ENCODE measurements at regions not wholly inside any gene's neighbourhood (a gene's known extent, or its start where the extent isn't known, plus 50 kb on each side); places are given as distances from the start of the nearest gene placed in this dataset.

DNA sequence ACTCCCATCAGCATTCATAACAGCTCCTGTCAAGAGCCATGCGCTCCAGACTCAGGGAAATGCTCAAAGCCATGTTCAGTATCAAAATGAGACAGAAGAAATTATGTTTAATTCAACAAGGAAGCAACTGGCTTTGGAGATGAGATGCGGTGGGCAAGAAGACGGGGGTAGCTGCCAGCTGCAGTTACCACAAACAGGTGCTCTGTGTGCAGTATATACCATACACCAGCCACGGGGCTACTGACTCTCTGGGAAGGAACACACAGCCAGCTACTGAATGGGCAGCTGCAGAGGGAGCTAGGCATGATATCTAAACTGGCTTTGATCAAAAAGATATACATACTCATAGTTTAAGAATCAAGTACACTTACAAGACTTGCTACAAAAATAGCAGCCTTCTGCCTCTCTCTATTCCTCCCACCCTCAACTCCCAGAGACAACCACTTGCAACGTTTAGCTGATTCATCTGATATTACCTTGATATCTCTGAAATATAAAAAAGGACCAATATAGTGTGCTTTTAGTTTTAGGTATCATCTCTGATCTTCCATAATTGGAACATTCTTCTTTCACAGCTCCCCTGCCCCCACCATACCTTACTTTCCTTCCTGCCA, 593.0 kb downstream of the UQCRFS1 start:
- TF ChIP-seq, protein P1, sequence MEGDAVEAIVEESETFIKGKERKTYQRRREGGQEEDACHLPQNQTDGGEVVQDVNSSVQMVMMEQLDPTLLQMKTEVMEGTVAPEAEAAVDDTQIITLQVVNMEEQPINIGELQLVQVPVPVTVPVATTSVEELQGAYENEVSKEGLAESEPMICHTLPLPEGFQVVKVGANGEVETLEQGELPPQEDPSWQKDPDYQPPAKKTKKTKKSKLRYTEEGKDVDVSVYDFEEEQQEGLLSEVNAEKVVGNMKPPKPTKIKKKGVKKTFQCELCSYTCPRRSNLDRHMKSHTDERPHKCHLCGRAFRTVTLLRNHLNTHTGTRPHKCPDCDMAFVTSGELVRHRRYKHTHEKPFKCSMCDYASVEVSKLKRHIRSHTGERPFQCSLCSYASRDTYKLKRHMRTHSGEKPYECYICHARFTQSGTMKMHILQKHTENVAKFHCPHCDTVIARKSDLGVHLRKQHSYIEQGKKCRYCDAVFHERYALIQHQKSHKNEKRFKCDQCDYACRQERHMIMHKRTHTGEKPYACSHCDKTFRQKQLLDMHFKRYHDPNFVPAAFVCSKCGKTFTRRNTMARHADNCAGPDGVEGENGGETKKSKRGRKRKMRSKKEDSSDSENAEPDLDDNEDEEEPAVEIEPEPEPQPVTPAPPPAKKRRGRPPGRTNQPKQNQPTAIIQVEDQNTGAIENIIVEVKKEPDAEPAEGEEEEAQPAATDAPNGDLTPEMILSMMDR (conservative IDR thresholded peaks at IDR 0.05), result no peak
- no peak for TF ChIP-seq EZH2 (IDR thresholded peaks at IDR 0.05; ENCODE audit: low read depth)

Measured in PC-9 (cell line).